ENCODE measurements at regions not wholly inside any gene's neighbourhood (a gene's known extent, or its start where the extent isn't known, plus 50 kb on each side); places are given as distances from the start of the nearest gene placed in this dataset.
A peak's percentile ranks its signal among the peaks of the same experiment; 100 is the strongest.
"Not testable (repeated sequence)": the region's sequence is repeated elsewhere in the genome, so short reads cannot be mapped to it uniquely, and the experiment has no call there.

DNA sequence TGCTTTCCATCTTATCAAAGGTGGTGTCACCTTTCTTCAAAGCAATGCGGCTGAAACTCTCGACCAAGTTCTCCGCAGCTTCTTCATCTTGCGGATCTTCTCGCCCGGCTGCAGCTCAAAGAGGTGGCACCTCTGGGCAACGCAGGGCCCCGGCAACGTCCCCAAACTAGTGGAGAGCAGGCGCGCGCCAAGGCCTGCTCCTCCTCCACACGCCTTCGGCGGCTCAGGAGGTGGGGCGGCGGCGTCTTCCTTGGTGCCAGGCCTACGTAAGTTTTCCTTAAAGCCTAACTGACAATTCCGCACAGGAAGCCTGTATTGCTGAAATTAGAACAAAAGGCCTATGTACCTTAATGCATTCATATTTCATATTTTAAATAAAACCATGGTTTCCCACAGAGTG lies 112.0 kb downstream of the TMX1 start:
- no peak for DNase-seq

DNA sequence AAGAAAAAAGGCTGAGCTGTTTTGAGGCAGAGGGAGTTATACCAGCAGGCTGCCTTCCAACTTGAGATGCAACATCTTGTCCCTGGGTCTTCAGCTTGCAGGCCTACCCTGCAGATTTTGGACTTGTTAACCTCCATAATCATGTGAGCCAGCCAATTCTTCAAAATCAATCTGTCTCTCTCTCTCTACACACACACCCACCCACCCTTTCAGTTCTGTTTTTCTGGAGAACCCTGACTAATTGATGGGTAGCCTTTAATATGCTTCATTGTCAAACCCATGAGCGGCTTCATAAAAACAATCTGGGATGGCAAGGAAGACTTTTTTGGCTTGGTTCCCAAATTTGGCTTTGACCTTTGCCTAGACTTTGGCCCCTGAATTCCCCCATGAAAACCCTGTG lies 113.9 kb downstream of the TMX1 start:
- DNase-seq: no peak

DNA sequence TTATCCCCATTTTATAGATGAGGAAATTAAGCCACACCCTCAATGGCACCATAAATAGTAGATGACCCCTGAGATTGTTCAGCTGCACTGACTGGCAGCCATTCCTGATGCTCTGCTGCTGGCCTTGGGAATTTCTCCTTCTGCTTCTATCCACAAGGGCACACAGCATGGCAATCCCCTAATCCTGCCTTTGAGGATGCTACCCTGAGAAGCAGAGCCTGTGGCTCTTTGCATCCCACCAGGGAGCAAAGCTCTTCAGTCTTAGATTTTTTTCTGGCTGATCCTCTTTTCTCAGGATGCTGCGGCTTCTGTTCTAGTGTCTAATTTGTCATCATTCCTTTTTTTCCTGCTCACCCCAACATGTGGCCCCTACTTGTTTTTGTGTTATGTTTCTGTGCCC lies 114.8 kb downstream of the TMX1 start:
- no peak for DNase-seq

DNA sequence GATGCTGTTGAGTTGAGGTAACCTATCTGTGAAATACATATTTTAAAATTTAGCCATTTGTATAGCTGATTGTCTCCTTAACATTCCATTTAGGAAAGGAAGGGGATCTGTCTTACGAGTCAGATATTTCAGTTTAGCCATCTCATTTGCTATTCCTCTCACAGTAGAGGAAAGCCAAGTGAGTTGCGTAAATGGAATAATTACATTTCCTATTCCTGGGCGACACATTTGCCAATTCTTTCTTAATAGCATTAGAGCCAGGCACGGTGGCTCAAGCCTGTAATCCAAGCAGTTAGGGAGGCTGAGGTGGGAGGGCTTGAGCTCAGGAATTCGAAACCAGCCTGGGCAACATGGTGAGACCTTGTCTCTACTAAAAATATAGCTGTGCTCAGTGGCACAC lies 116.3 kb downstream of the TMX1 start:
- DNase-seq: no peak

DNA sequence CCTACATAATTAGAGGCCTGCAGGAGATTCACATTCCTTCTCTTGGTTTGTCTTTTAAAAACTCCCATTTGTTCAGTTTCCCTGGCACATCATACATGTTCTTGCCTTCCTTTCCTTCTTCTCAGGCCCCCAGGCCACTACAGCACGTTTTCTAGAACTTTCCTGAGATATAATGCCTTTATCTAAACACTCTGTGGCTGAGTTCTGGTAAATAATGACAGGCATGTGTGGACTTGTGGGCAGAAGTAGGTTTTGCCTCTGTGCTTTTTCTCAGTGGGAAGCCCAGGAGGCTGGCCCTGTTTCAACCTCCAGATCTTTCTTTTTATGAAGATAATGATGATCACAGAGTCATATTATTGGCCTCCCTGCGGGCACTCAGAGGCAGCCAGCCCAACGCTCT lies 117.2 kb downstream of the TMX1 start:
- DNase-seq: no peak

DNA sequence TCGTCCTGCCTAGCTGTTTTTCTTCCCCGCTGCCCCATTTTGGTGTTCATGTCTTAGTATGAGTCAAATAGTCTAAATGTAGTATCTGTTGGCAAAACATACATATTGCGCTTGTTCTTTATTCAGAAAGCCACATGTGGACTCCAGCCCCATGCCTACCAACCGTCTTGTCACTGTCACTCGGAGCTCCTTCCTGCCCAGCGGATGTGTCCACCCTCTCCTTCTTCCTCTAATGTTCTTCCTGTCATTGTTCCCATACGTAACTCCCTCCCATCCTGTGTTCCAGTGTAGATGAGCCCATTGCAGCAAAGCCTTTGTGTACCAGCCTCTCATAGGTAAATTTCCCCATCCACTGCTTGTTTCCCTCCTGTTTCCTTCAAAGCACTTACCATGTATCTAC lies 120.5 kb downstream of the TMX1 start:
- DNase-seq: no peak

DNA sequence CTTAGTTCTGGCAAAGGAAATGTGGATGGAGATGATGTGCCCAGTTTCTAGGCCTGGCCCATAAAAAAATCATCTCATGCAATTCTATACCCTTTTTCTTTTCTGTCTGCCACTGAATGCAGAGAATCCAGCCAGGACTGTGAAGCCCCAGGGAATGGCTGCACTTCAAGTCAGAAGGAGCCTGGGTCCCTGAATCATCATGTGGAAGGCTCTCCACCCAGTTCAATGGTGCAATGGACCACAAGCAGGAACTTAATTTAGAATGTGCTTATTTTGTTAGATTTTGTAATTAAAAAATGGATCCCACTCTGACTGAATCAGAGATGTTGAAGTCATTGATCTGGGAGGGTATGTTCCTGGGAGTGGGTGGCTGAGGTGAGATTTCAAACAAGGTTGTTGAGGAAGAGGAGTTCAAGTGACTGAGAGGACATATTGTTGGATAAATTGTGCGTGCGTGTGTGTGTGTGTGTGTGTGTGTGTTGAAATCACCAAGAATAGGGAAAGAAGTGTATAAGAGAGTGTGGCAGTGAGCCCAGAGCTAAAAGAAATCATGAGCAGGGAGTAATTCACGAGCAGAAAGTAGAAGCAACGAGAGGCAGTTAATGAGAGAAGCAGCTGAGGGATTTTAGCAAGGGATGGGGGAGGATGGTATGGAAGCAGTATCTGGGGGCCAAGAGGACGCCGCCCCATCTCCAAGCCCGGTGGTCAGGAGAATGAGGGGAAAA lies 125.4 kb downstream of the TMX1 start:
- no peak for DNase-seq

DNA sequence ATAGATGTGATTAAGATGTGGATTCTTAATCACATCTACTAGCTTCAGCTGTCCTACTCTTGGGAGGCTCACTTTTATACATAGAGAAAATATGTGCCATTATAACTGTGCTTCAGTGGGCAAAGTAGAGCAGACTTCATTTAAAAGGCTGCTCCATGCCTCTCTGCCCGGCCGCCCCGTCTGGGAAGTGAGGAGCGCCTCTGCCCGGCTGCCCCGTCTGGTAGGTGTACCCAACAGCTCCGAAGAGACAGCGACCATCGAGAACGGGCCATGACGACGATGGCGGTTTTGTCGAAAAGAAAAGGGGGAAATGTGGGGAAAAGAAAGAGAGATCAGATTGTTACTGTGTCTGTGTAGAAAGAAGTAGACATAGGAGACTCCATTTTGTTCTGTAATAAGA lies 126.4 kb downstream of the TMX1 start:
- DNase-seq: not testable (repeated sequence)

DNA sequence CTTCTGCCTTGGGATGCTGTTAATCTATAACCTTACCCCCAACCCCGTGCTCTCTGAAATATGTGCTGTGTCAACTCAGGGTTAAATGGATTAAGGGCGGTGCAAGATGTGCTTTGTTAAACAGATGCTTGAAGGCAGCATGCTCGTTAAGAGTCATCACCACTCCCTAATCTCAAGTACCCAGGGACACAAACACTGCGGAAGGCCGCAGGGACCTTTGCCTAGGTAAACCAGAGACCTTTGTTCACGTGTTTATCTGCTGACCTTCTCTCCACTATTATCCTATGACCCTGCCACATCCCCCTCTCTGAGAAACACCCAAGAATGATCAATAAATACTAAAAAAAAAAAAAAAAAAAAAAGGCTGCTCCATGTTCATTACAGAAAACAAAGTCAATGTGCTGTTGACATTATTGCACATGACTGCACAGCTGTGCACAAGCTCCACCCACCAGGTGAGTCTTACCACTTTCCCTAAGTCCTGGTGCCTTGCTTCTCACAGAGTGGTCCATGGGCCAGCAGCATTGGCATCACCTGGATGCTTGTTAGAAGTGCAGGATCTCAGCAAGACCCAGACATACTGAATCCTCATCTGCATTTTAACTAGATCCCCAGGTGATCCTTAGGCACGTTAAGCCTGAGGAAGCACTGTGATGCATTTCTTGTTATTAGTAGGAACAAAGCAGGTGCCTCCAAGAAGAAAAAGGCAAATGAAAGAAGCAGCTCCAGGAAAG lies 127.0 kb downstream of the TMX1 start:
- not testable (repeated sequence) for DNase-seq

DNA sequence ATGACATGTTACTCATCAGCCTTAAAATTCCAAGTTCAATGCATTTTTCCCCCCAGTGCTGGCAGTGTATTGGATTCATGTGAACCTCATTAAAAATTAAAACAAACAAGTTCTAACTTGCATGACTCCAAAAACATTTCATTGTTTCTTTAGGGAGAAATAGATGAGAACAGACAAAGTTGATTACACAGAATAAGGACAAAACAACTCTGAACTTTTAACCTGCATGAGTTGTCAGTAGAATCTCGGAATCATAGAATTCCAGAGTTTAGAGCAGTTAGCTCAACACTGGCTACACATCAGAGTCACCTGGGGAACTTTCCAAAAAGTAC lies 127.5 kb downstream of the TMX1 start:
- DNase-seq: no peak

DNA sequence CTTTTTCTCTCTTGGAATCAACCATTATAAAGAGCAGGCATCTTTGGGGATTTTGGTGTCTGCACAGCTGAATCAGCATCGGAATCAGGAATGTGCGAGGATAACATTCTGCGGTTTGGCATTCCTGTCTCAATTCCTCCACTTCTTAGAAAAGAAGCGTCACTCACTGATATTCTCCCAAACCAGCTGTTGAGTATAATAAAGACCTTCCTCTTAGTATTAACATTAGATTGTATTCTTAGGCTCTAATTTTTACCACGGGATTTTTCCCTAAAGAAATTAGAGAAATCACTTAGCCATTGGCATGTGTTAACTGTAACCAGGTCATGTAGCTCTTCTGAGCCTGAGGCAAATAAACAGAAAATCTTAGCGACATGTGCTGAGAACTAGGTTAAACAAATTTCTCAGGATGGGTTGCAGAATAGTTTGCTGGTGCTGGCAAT lies 128.7 kb downstream of the TMX1 start:
- no peak for DNase-seq

DNA sequence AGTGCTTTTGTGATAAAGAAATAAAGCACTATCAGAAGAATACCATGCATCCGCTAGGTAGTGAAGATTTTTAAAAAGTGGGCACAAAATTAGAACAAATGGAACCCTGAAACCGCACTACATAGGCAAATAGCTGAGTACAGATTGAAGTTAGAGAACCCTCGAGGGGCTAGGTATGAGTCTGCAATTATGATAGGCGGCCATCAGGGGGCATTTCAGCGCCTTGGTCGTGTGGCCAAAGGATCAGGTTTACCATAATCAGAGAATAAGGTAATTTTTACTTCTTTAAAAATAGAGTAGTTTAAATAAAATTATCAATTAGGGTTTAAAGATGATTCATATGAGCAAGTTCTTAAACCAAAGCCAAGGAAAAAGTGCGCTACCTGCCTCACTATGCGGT lies 129.8 kb downstream of the TMX1 start:
- DNase-seq: peak; percentile 2 to 10

DNA sequence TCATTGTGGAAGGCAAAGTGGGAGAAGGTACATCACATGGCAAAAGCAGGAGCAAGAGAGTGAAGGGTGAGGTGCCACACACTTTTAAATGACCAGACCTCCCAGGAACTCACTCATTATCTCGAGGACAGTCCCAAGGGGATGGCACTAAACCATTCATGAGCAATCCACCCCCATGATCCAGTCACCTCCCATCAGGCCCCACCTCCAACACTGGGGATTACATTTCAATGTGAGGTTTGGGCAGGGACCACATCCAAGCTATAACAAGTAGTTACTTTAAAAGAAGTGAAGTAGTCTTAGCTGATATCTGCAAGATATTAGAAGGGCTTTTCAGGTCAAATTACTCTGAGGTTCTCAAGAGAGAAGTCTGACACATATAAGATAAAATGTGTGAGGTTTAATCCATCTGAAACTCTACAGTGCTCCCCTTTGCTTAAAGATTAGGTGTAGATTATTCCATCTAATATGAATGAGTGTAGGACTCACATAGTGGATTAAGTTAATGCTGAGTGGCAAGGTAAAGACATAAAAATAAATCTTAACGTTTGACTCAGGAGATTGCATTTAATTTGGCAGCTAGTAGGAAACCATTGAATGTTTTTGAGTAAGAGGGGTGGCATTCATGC lies 130.8 kb downstream of the TMX1 start:
- DNase-seq: no peak

DNA sequence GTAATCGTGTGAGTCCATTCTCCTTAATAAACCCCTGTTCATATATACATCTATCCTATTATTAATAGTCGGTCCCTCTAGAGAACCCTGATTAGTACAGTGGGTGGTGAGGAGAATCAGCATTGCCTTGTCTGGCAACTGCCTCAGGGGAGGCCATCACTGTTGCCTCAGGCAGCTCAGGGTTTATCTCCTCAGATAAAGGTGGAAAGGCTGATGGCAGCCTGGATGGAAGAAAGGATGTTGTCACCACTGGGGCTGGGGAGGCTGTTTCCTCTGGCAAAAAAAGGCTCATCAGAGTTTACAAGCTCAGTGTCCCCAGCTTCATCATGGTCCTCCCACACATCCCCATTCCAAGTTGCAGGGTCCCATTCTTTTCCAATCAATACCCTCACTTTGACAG lies 137.1 kb downstream of the TMX1 start:
- not testable (repeated sequence) for DNase-seq

DNA sequence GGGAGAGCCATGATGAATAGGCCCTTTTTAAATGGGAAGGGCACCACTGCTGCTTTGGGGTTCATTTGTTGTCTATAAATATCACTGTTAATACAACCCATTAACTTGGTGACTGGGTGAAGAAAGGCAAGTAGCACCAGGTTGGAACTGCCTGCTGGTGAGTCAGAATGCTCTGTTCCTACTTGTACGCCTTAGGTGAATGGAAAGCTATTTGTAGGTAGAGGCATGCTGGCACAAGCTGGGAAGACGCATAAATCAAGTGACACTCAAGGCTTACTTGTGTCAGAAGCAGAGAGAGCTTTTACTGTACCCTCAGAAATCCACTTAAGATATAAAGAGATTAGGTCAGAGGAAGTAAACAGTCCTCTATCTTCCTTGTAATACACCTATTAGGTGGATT lies 142.5 kb downstream of the TMX1 start:
- no peak for DNase-seq

DNA sequence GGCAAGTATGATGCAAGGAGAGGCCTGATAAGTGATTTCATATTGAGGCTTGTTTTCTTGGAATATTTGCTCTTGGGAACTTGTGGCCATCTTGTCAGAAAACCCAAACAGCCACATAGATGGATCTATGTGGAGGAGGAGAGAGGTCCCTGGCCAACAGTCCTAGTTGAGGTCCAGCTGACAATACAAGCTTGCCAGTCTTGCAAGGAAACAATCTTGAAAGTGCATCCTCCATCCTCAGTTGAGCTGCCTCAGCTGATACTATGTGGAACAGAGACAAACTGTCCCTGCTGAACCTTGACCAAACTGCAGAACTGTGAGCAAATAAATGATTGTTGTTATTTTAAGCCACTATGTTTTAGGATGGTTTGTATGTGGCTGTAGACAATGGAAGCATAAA lies 146.4 kb downstream of the TMX1 start:
- DNase-seq: no peak

DNA sequence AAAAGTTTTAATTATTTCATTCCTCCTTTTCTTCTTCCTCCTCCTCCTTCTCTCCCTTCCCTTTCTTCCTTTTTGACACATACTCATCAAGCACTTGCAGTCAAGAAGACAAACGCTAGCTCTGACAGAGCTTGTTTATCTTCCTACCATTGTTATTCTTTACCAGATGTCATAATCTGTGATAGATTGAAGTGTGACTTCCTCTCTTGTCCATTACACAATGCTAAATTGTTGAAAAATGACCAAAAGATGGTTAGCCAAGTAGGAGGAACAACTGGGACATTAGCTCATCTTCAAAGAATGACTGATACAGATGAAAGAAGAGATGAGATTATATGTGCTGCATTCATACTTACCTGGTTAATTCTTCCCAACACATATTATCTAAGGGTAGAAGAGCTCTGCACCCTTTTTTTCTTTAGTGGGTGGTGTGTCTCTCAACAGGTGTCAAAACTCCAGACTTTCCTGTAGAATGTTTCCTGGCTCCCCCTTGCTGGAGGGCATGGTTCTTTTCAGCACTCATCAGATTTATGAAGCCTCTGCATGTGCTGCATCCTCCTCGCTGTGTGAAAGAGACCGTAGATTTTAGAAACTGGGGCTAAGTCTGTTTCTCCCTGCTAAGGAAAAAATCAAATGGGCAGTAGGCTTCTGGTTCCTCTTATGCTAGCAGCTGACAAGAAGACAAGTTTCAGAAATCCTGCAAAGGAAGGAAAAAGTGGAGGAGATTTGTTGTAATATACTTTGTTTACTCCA lies 147.1 kb downstream of the TMX1 start:
- no peak for DNase-seq

DNA sequence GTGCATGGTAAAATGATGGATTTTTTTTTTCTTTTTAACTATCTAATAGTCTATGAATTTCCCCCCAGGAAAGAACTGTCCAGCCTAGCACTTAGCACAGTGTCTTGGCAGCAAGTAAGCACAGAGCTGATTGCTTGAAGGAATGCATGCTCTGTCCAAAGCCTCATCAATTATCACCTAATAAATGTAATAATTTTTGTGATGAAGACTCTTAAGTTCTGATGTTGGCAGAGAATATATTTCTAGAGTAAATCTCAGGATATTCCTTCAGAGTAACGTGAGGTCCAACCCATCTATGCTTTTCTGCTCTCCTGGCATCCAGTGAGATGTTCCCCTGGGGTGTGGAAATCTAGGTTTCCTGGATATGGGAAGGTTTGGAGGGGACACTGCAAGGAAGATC lies 152.4 kb downstream of the TMX1 start:
- DNase-seq: no peak

DNA sequence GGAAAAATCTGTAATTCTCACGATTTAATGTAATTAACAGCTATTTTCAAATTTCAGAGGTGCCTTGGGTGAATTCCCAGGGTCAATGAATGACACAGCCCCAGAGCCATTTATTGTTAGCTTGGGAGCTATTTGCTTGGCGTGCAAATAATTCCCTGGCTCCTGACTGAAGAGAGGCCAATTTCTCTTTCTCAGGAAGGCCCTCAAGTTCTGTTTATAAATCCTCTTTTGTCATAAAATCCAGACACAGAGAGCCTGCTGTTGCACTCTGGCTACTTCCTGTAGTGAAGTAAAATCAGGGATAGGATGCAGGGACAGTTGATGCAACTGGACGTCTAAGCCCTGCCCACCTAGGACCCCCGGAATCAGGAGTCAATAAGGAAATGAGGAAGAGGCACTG lies 154.3 kb downstream of the TMX1 start:
- DNase-seq: no peak

DNA sequence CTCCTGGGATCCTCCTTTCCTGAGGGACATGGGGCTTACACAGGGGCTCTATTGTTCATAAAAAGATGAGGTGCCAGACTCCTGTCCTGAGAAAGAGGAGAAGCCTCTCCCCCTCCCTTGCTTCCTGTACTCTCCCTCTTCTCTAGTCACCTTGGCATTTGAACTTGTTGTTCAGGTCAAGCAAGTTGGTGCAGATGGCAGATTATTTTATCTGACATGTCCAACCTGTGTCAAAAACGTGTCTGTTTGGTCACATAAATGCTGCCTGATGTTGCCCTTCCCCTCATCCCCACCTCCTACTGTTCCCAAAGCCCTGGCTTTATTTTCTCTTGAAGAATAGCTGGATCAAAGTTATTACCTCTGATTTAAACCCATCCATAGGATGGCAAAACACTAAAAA lies 154.8 kb downstream of the TMX1 start:
- DNase-seq: no peak

DNA sequence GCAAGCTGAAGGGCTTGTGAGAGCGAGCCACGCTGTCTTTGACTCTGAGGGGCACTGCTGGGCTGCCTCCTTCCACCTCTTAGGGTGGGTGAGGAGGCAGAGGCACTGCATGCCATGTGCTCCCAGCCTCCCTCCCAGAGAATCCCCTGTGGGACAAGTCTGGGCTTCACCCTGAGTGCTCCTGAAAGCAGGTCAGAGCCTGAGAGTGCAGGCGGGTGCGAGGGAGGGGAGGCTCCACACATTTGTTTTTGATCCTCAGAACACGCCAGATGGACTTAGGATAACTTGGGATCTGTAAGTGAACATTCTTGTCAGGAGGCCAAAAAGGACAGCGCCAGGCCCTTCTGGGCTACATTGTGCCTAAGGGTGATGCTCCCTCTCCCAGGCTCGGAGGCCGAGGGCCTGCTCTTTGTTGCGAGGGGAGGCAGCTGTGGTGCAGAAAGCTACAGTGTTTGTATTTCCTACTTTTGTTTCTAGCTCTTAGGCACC lies 155.4 kb downstream of the TMX1 start:
- DNase-seq: no peak

DNA sequence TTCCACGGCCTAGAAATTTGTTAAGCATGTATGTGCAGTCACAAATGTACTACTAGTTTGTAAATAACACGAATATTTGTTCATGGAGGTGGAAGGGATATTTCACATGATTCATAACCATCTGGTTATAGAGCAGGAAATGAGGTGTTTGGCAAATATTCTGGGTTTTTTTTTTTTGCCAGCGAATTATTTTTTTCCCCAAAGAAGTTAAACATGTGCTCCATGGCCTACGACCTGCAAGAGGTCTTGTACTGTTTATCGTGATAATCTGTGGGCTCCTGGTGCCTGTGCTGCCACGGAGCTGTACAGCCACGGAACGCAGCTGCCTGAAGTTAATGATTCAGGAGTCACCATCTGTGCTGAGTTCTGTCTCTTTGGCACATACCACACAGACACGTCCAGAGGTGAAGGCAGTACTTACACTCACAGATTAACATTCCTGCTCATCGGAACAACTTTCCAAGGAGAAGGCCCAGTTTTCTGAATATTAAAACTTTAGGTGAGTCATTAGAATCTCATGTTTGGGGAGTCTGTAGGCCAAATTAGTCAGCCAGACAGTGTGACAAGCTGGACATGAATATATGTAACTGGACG lies 156.3 kb downstream of the TMX1 start:
- no peak for DNase-seq

DNA sequence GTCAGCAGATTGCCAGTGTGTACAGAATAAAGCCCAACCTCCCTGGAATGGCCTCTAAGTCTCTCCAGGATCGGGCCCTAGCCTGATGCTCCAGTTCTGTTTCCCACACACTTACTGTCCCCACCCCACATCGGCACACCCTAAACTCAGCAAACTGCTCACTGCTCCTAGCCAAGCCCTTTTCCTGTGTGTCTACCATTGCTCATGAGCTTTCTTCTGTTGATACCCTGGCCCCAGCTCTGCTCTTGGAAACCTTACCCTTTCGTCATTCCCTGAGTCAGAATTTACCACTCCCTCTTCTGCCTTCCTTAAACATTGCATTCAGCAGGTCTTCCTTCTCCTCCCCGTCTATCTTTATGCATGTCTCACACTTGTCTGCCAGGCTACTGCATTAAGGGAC lies 158.9 kb downstream of the TMX1 start:
- no peak for DNase-seq
